ENCODE measurements at regions not wholly inside any gene's neighbourhood (a gene's known extent, or its start where the extent isn't known, plus 50 kb on each side); places are given as distances from the start of the nearest gene placed in this dataset.
A peak's percentile ranks its signal among the peaks of the same experiment; 100 is the strongest.
"Not testable (repeated sequence)": the region's sequence is repeated elsewhere in the genome, so short reads cannot be mapped to it uniquely, and the experiment has no call there.

GRCh38 chrX:55919367-55920221, 202.0 kb downstream of the RRAGB start:
- in situ Hi-C loops (cut with MboI; ENCODE audit: low pct_unique_long_range_greater_than_20kb, low sequenced_read_pairs, unreplicated experiment), result loop anchor here (25.0 kb wide), 2 partner anchors 182 to 318 kb away; partner anchors contain the start of gene KLF8
- TF ChIP-seq CTCF (IDR thresholded peaks at IDR 0.05; ENCODE audit: extremely low read depth, insufficient read depth, missing control alignments), result peak; percentile 31
- peak; percentile 12 for DNase-seq (ENCODE audit: low spot score)

GRCh38 chrX:55924574-55924973, 207.0 kb downstream of the RRAGB start:
- DNase-seq (ENCODE audit: low spot score), result no peak
- no peak for TF ChIP-seq CTCF (IDR thresholded peaks at IDR 0.05; ENCODE audit: extremely low read depth, insufficient read depth, missing control alignments)
- in situ Hi-C loops (cut with MboI; ENCODE audit: low pct_unique_long_range_greater_than_20kb, low sequenced_read_pairs, unreplicated experiment), result loop anchor here (25.0 kb wide), 2 partner anchors 187 to 313 kb away; partner anchors contain the start of gene KLF8

- DNase-seq (ENCODE audit: low spot score); in situ Hi-C loops (cut with MboI; ENCODE audit: low pct_unique_long_range_greater_than_20kb, low sequenced_read_pairs, unreplicated experiment): not testable (repeated sequence)
These were observed 211.0 kb downstream of the RRAGB start for GRCh38 chrX:55928529-55928928.
